Esophagus squamous epithelium (tissue), 5 donors: ENCODE measurements at regions not wholly inside any gene's neighbourhood (a gene's known extent, or its start where the extent isn't known, plus 50 kb on each side); places are given as distances from the start of the nearest gene placed in this dataset.

Experiments
- DNase-seq: peaks from one replicate; lab custom pipeline; 2025; lab: John Stamatoyannopoulos, UW
- H3K27ac ChIP-seq, 4 donors: fragments of 200-600 bp; sonication (generic); one replicate each; pipeline ENCODE4 v1.5.1; 2016 to 2019; ENCODE audit warnings: mild to moderate bottlenecking in 1 of 4
- H3K27me3 ChIP-seq, 4 donors: fragments of 200-600 bp; sonication (generic); 1 replicate in 3 of 4; 2 replicates in 1 of 4; pipeline versions ENCODE4 v1.5.1 to v1.6.0; 2017 to 2021; ENCODE audit warnings: antibody characterized with exemption in 1 of 4
- H3K36me3 ChIP-seq, 3 donors: fragments of 200-600 bp; sonication (generic); one replicate each; pipeline ENCODE4 v1.5.1; 2016 to 2019
- H3K4me1 ChIP-seq, 3 donors: fragments of 200-600 bp; sonication (generic); one replicate each; pipeline ENCODE4 v1.5.1; 2017 to 2019
- H3K4me3 ChIP-seq, 4 donors: fragments of 200-600 bp; sonication (generic); 1 replicate in 3 of 4; 2 replicates in 1 of 4; pipeline ENCODE4 v1.5.1; 2016 to 2019; ENCODE audit warnings: mild to moderate bottlenecking in 2 of 4, moderate library complexity in 1 of 4
- H3K9me3 ChIP-seq, 3 donors: fragments of 200-600 bp; sonication (generic); one replicate each; pipeline ENCODE4 v1.5.1; 2016 to 2019
- CTCF ChIP-seq, 6 experiments: fragments of 450-650 bp in 4 of 6; fragments of 200-600 bp in 2 of 6; sonication (generic) in 2 of 6; IDR thresholded peaks; one replicate each; pipeline ENCODE4 v1.5.1; 2016 to 2019; ENCODE audit warnings: antibody characterized with exemption in 6 of 6, mild to moderate bottlenecking in 4 of 6, moderate library complexity in 4 of 6
- POLR2A ChIP-seq, 4 donors: fragments of 450-650 bp; IDR thresholded peaks; one replicate each; pipeline ENCODE4 v1.6.1; 2017; ENCODE audit warnings: antibody characterized with exemption in 4 of 4, mild to moderate bottlenecking in 4 of 4, moderate library complexity in 3 of 4
- WGBS, 2 donors: methylation state at CpG; one replicate each; pipeline ENCODE4 v1.1.5; 2018; 5-methylcytosine and 5-hydroxymethylcytosine counted together
- intact Hi-C: fragments of 100-400 bp; cut with DNase I; formaldehyde crosslinking; loops from one replicate; pipeline ENCODE4 v1.15.0; 2022
- donor health status: DM: yes; HTN: yes; CAD: no.

GRCh38 chr2:20512061-20512605 is 65.3 kb downstream of the RHOB start:
- Histone ChIP-seq H3K9me3 (no peaks in the 10 kb centered on the region), H3K4me3 (no peak overlapping the region), H3K27ac (no peak overlapping the region), H3K4me1 (peaks cover 19 to 77% (median 27%) of the 10 kb centered on the region in 3 donors), H3K27me3 (no peaks in the 10 kb centered on the region), H3K36me3 (no peaks in the 10 kb centered on the region)
- no peak for DNase-seq
- intact Hi-C loops: no loop called here
- 89 to 91% methylated on average over 3 to 7 of the region's 11 CpGs for WGBS, 2 donors
- TF ChIP-seq POLR2A (IDR thresholded peaks at IDR 0.05): no peak
- TF ChIP-seq CTCF (IDR thresholded peaks at IDR 0.05): no peak

- WGBS, 2 donors: 76 to 92% methylated on average over 3 to 5 of the region's 7 CpGs
- no peak for DNase-seq
- Histone ChIP-seq H3K27ac (no peak overlapping the region), H3K27me3 (no peaks in the 10 kb centered on the region), H3K4me3 (no peak overlapping the region), H3K9me3 (no peaks in the 10 kb centered on the region), H3K4me1 (peaks cover 18 to 67% (median 27%) of the 10 kb centered on the region in 3 donors), H3K36me3 (no peaks in the 10 kb centered on the region)
- intact Hi-C loops: no loop called here
- TF ChIP-seq POLR2A (IDR thresholded peaks at IDR 0.05): no peak
- TF ChIP-seq CTCF (IDR thresholded peaks at IDR 0.05): no peak
Measured at GRCh38 chr2:20513946-20514345, 67.1 kb downstream of the RHOB start.

- Histone ChIP-seq H3K4me3 (no peak overlapping the region), H3K27me3 (no peaks in the 10 kb centered on the region), H3K9me3 (no peaks in the 10 kb centered on the region), H3K27ac (peak overlapping the region; percentile 20 to 82 (median 36)), H3K36me3 (no peaks in the 10 kb centered on the region), H3K4me1 (peaks cover 11 to 60% (median 19%) of the 10 kb centered on the region in 3 donors)
- no peak for DNase-seq
- WGBS, 2 donors: 80 to 90% methylated on average over 4 to 6 of the region's 8 CpGs
- no peak for TF ChIP-seq POLR2A (IDR thresholded peaks at IDR 0.05)
- TF ChIP-seq CTCF (IDR thresholded peaks at IDR 0.05): no peak
- intact Hi-C loops: no loop called here
Measured at GRCh38 chr2:20514596-20515269, 67.9 kb downstream of the RHOB start.

- H3K36me3 ChIP-seq: no peaks in the 10 kb centered on the region
- intact Hi-C loops: no loop called here
- H3K4me1 ChIP-seq: peaks cover 6 to 51% (median 15%) of the 10 kb centered on the region in 3 donors
- H3K9me3 ChIP-seq: no peaks in the 10 kb centered on the region
- H3K27me3 ChIP-seq: no peaks in the 10 kb centered on the region
- peak overlapping the region; percentile 33 to 82 (median 51) for H3K27ac ChIP-seq
- H3K4me3 ChIP-seq: no peak overlapping the region
- DNase-seq: no peak
- 82 to 89% methylated on average over 8 to 9 of the region's 14 CpGs for WGBS, 2 donors
- TF ChIP-seq CTCF (IDR thresholded peaks at IDR 0.05) (no peak), POLR2A (IDR thresholded peaks at IDR 0.05) (no peak)
Measured at GRCh38 chr2:20515290-20516220, 68.7 kb downstream of the RHOB start.
